Astrocyte (in vitro differentiated cells and primary cell): ENCODE measurements at regions not wholly inside any gene's neighbourhood (a gene's known extent, or its start where the extent isn't known, plus 50 kb on each side); places are given as distances from the start of the nearest gene placed in this dataset.

Source experiments
- CTCF ChIP-seq: IDR thresholded peaks from 2 replicates; pipeline ENCODE4 v1.5.1; 2011; ENCODE audit warnings: low read depth, mild to moderate bottlenecking, inconsistent platforms, low read length, moderate library complexity; ENCODE audit not compliant: insufficient read depth
- EZH2 ChIP-seq: IDR thresholded peaks from 2 replicates; pipeline ENCODE4 v1.6.1; 2012; ENCODE audit warnings: mild to moderate bottlenecking, low read length, inconsistent platforms; ENCODE audit not compliant: insufficient read depth

- TF ChIP-seq CTCF (no peak), EZH2 (no peak)
Observed at GRCh38 chr7:93651603-93652159, 77.2 kb upstream of the CALCR start.
